ENCODE measurements at regions not wholly inside any gene's neighbourhood (a gene's known extent, or its start where the extent isn't known, plus 50 kb on each side); places are given as distances from the start of the nearest gene placed in this dataset.

DNA sequence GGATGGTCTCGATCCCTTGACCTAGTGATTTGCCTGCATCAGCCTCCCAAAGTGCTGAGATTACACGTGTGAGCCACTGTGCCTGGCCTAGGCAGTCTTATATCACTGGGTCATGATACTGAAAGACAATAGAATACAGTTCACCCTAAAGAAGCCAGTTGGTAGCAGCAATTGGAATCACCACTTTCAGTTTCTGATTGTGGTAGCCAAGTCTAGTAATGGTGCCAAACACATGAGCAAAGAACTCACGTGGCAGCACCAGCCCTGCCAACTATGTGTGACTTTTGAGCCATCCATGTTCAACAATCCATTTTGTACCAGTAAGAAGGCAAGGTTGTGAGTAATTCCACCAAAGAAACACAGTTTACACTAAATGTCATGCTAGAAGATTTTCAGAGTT, 548.4 kb downstream of the KLHL13 start:
- Histone ChIP-seq H3K4ac (ENCODE audit: low read depth, low read length) (no peak overlapping the region), H2BK20ac (ENCODE audit: low read depth, low read length, poor library complexity, severe bottlenecking) (no peak overlapping the region), H2AFZ (ENCODE audit: low read length) (no peak overlapping the region), H3K27ac (ENCODE audit: insufficient read length, low read depth, low read length) (no peak overlapping the region), H3K18ac (ENCODE audit: insufficient read length, low read depth, low read length) (no peak overlapping the region), H3K27me3 (ENCODE audit: insufficient read depth, low read length) (no peaks in the 10 kb centered on the region), H2BK5ac (ENCODE audit: insufficient read length, low read length) (no peak overlapping the region), H4K91ac (ENCODE audit: insufficient read length, low read depth, low read length) (no peak overlapping the region), H3K9me3 (ENCODE audit: control insufficient read depth, low read depth, low read length) (peaks cover 16% of the 10 kb centered on the region), H3K56ac (ENCODE audit: insufficient read length, low read depth, low read length) (no peak overlapping the region), H2BK15ac (ENCODE audit: low read depth, low read length) (no peak overlapping the region), H3K14ac (ENCODE audit: insufficient read depth, low read length) (no peak overlapping the region), H2AK5ac (ENCODE audit: insufficient read length, low read length) (no peak overlapping the region), H2BK12ac (ENCODE audit: insufficient read length, low read depth, low read length) (no peak overlapping the region), H4K8ac (replicated peaks; ENCODE audit: insufficient read length, low read depth, low read length) (no peak overlapping the region), H3K4me2 (ENCODE audit: insufficient read depth, insufficient read length, low read length) (no peak overlapping the region), H3T11ph (ENCODE audit: low read length) (no peak overlapping the region), H2BK120ac (ENCODE audit: low read depth, low read length, poor library complexity, severe bottlenecking) (no peak overlapping the region), H4K20me1 (ENCODE audit: control insufficient read depth, insufficient read depth, insufficient read length) (no peaks in the 10 kb centered on the region), H3K9ac (ENCODE audit: extremely low read depth, insufficient read length, low read length) (no peak overlapping the region), H3K23me2 (ENCODE audit: insufficient read length, low read depth, low read length, poor library complexity, severe bottlenecking) (no peaks in the 10 kb centered on the region), H3K23ac (ENCODE audit: insufficient read length, low read depth, low read length) (no peak overlapping the region), H4K5ac (ENCODE audit: insufficient read length, low read depth, low read length) (no peak overlapping the region), H3K4me1 (ENCODE audit: insufficient read depth, low read length) (no peaks in the 10 kb centered on the region), H3K79me2 (ENCODE audit: insufficient read depth, low read length) (no peaks in the 10 kb centered on the region), H3K79me1 (ENCODE audit: insufficient read depth, low read depth, low read length, poor library complexity, severe bottlenecking) (no peaks in the 10 kb centered on the region)
- peaks cover 2% of the 10 kb centered on the region; the same call in 1 of the 2 replicates for H3K27me3 Mint-ChIP-seq (ENCODE audit: low read depth)
- H3K9me3 Mint-ChIP-seq: peaks cover 50 to 66% of the 10 kb centered on the region in 2 experiments
- H3K4me3 Mint-ChIP-seq: no peak overlapping the region
- TF ChIP-seq, protein P1, sequence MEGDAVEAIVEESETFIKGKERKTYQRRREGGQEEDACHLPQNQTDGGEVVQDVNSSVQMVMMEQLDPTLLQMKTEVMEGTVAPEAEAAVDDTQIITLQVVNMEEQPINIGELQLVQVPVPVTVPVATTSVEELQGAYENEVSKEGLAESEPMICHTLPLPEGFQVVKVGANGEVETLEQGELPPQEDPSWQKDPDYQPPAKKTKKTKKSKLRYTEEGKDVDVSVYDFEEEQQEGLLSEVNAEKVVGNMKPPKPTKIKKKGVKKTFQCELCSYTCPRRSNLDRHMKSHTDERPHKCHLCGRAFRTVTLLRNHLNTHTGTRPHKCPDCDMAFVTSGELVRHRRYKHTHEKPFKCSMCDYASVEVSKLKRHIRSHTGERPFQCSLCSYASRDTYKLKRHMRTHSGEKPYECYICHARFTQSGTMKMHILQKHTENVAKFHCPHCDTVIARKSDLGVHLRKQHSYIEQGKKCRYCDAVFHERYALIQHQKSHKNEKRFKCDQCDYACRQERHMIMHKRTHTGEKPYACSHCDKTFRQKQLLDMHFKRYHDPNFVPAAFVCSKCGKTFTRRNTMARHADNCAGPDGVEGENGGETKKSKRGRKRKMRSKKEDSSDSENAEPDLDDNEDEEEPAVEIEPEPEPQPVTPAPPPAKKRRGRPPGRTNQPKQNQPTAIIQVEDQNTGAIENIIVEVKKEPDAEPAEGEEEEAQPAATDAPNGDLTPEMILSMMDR (conservative IDR thresholded peaks at IDR 0.05): no peak
- H3K27ac Mint-ChIP-seq: no peak overlapping the region
- no CpG with 5 or more reads among the region's 3 CpGs for WGBS (ENCODE audit: extremely low coverage, insufficient read length, low lambda C conversion rate)
- H3K4me1 Mint-ChIP-seq: no peaks in the 10 kb centered on the region
- peaks cover 7 to 22% (median 7%) of the 10 kb centered on the region in 3 experiments; a peak in 6 of 7 replicates for H3K36me3 Mint-ChIP-seq (ENCODE audit: insufficient read depth in 1 of 3, low read depth in 3 of 3)
- no peak for DNase-seq
